ENCODE measurements at regions not wholly inside any gene's neighbourhood (a gene's known extent, or its start where the extent isn't known, plus 50 kb on each side); places are given as distances from the start of the nearest gene placed in this dataset.

DNA sequence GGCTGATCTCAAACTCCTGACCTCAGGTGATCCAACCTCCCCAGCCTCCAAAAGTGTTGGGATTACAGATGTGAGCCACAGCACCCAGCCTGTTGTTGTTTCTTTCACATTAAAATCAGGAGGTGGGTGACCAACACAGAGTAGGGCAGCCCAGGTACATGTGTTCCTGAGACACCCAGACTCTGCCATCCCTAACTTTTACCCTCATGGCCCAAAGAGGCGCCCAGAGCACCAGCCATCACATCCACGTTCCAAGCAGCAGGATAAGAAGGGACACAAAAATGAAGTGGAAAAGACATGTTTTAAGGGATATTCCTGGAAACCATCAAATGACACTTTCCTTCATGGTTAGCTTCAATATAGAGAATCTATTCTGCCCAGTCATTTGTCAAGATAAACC, 159.6 kb upstream of the KLF6 start:
- TF ChIP-seq CTCF (IDR thresholded peaks at IDR 0.05; ENCODE audit: insufficient read depth, low read length, poor library complexity, severe bottlenecking) = no peak
- TF ChIP-seq EZH2phosphoT487 (conservative IDR thresholded peaks at IDR 0.05; ENCODE audit: low read length) = no peak
